HepG2 (cell line): ENCODE measurements at regions not wholly inside any gene's neighbourhood (a gene's known extent, or its start where the extent isn't known, plus 50 kb on each side); places are given as distances from the start of the nearest gene placed in this dataset.

Experiments used
- CREM ChIP-seq, 2 experiments: sonication (generic) in 1 of 2; formaldehyde crosslinking in 1 of 2; IDR thresholded peaks; 2 replicates each; pipeline versions ENCODE4 v1.4.0 to v1.6.1; 2016 to 2020; ENCODE audit warnings: antibody characterized with exemption in 1 of 2, mild to moderate bottlenecking in 1 of 2, missing genetic modification reagents in 1 of 2
- CTCF ChIP-seq: sonication (generic); formaldehyde crosslinking; IDR thresholded peaks from 2 replicates; pipeline ENCODE4 v1.5.0; 2020; ENCODE audit warnings: mild to moderate bottlenecking, missing genetic modification reagents, moderate library complexity
- DDIT3 ChIP-seq: sonication (generic); formaldehyde crosslinking; IDR thresholded peaks from 2 replicates; pipeline ENCODE4 v1.4.0; 2020; ENCODE audit warnings: mild to moderate bottlenecking, missing genetic modification reagents
- DPF2 ChIP-seq: sonication (generic); formaldehyde crosslinking; IDR thresholded peaks from 2 replicates; pipeline ENCODE4 v1.4.0; 2020; ENCODE audit warnings: mild to moderate bottlenecking, low read depth, missing genetic modification reagents, borderline replicate concordance
- FOSL2 ChIP-seq: sonication (generic); formaldehyde crosslinking; IDR thresholded peaks from 2 replicates; pipeline ENCODE4 v1.4.0; 2020; ENCODE audit warnings: missing genetic modification reagents
- KLF15 ChIP-seq: sonication (generic); formaldehyde crosslinking; IDR thresholded peaks from 2 replicates; pipeline ENCODE4 v1.8.1; 2023; ENCODE audit warnings: borderline replicate concordance, mild to moderate bottlenecking, inconsistent platforms, missing genetic modification reagents, mixed read lengths
- PHF8 ChIP-seq: sonication (generic); formaldehyde crosslinking; IDR thresholded peaks from 2 replicates; pipeline ENCODE4 v1.5.0; 2020; ENCODE audit warnings: missing genetic modification reagents
- POLR2AphosphoS5 ChIP-seq: IDR thresholded peaks from 2 replicates; pipeline ENCODE4 v1.6.1; 2012; ENCODE audit warnings: low read depth, low read length
- PTBP1 ChIP-seq: fragments of 200-400 bp; formaldehyde crosslinking; IDR thresholded peaks from 2 replicates; pipeline ENCODE4 v1.6.1; 2018; ENCODE audit warnings: low read length, low read depth; ENCODE audit not compliant: poor library complexity, severe bottlenecking
- RXRA ChIP-seq: sonication (generic); formaldehyde crosslinking; IDR thresholded peaks from 2 replicates; pipeline ENCODE4 v1.5.1; 2020; ENCODE audit warnings: missing genetic modification reagents
- SIN3A ChIP-seq: IDR thresholded peaks from 2 replicates; pipeline ENCODE4 v1.6.1; 2011; ENCODE audit warnings: low read depth, mild to moderate bottlenecking, control low read depth, low read length, borderline replicate concordance
- ZNF782 ChIP-seq: sonication (generic); formaldehyde crosslinking; IDR thresholded peaks from 2 replicates; pipeline ENCODE4 v1.4.0; 2020; ENCODE audit warnings: missing genetic modification reagents, mild to moderate bottlenecking, borderline replicate concordance
- ZSCAN29 ChIP-seq: sonication (generic); formaldehyde crosslinking; conservative IDR thresholded peaks from 2 replicates; pipeline ENCODE4 v1.4.0; 2020; ENCODE audit warnings: mild to moderate bottlenecking, missing genetic modification reagents

- TF ChIP-seq POLR2AphosphoS5 = no peak
- no peak for TF ChIP-seq PHF8 (CRISPR knock-in tag)
- no peak for TF ChIP-seq CTCF (CRISPR knock-in tag)
- no peak for TF ChIP-seq RXRA (CRISPR knock-in tag)
- TF ChIP-seq PTBP1 = no peak
- no peak for TF ChIP-seq ZSCAN29
- TF ChIP-seq DPF2 (CRISPR knock-in tag) = no peak
- TF ChIP-seq SIN3A = no peak
- no peak for TF ChIP-seq CREM (IDR thresholded peaks at IDR 0.05)
- no peak for TF ChIP-seq CREM (CRISPR knock-in tag; IDR thresholded peaks at IDR 0.05)
- TF ChIP-seq KLF15 (CRISPR knock-in tag) = no peak
- no peak for TF ChIP-seq ZNF782 (CRISPR knock-in tag)
- TF ChIP-seq FOSL2 = no peak
- no peak for TF ChIP-seq DDIT3 (CRISPR knock-in tag)
Measured at GRCh38 chr3:25171118-25171807, 256.8 kb upstream of the RARB start.
